ENCODE measurements at regions not wholly inside any gene's neighbourhood (a gene's known extent, or its start where the extent isn't known, plus 50 kb on each side); places are given as distances from the start of the nearest gene placed in this dataset.

GRCh38 chr12:83808591-83808990 lies 1104.0 kb downstream of the SLC6A15 start:
- Histone ChIP-seq H3K36me3 (no peaks in the 10 kb centered on the region), H3K27me3 (no peaks in the 10 kb centered on the region), H3K4me3 (no peak overlapping the region), H3K27ac (no peak overlapping the region), H3K9me3 (replicated peaks) (no peaks in the 10 kb centered on the region), H3K4me1 (no peaks in the 10 kb centered on the region)
- DNase-seq: no peak

- H3K36me3 ChIP-seq: no peaks in the 10 kb centered on the region
- H3K9me3 ChIP-seq (replicated peaks): no peaks in the 10 kb centered on the region
- H3K27ac ChIP-seq: no peak overlapping the region
- no peak overlapping the region for H3K4me3 ChIP-seq
- no peak for DNase-seq
- H3K4me1 ChIP-seq: no peaks in the 10 kb centered on the region
- no peaks in the 10 kb centered on the region for H3K27me3 ChIP-seq
Observed at GRCh38 chr12:83807871-83808270, 1104.7 kb downstream of the SLC6A15 start.

GRCh38 chr12:83805873-83806272 lies 1106.7 kb downstream of the SLC6A15 start:
- H3K36me3 ChIP-seq: no peaks in the 10 kb centered on the region
- no peaks in the 10 kb centered on the region for H3K4me1 ChIP-seq
- no peak for DNase-seq
- H3K9me3 ChIP-seq (replicated peaks): no peaks in the 10 kb centered on the region
- no peak overlapping the region for H3K4me3 ChIP-seq
- no peak overlapping the region for H3K27ac ChIP-seq
- no peaks in the 10 kb centered on the region for H3K27me3 ChIP-seq

- no peak overlapping the region for H3K27ac ChIP-seq
- no peaks in the 10 kb centered on the region for H3K4me1 ChIP-seq
- H3K9me3 ChIP-seq (replicated peaks): no peaks in the 10 kb centered on the region
- H3K36me3 ChIP-seq: no peaks in the 10 kb centered on the region
- H3K27me3 ChIP-seq: no peaks in the 10 kb centered on the region
- no peak for DNase-seq
- no peak overlapping the region for H3K4me3 ChIP-seq
Observed at GRCh38 chr12:83805156-83805772, 1107.3 kb downstream of the SLC6A15 start.

GRCh38 chr12:83801972-83802371 lies 1110.6 kb downstream of the SLC6A15 start:
- Histone ChIP-seq H3K27me3 (no peaks in the 10 kb centered on the region), H3K27ac (no peak overlapping the region), H3K4me1 (no peaks in the 10 kb centered on the region), H3K36me3 (no peaks in the 10 kb centered on the region), H3K4me3 (no peak overlapping the region), H3K9me3 (replicated peaks) (no peaks in the 10 kb centered on the region)
- DNase-seq: no peak

GRCh38 chr12:83800022-83800421 lies 1112.6 kb downstream of the SLC6A15 start:
- Histone ChIP-seq H3K27me3 (no peaks in the 10 kb centered on the region), H3K4me3 (no peak overlapping the region)
- DNase-seq: no peak

GRCh38 chr12:83796531-83796930 lies 1109.8 kb downstream of the TMTC2 start:
- H3K27ac ChIP-seq: no peak overlapping the region
- no peak overlapping the region for H3K4me3 ChIP-seq
- no peaks in the 10 kb centered on the region for H3K27me3 ChIP-seq
- no peak for DNase-seq
- no peaks in the 10 kb centered on the region for H3K4me1 ChIP-seq
- H3K36me3 ChIP-seq: no peaks in the 10 kb centered on the region
- no peaks in the 10 kb centered on the region for H3K9me3 ChIP-seq (replicated peaks)

More at GRCh38 chr12:83800022-83800421, 1112.6 kb downstream of the SLC6A15 start:
- no peak overlapping the region for H3K27ac ChIP-seq
- no peaks in the 10 kb centered on the region for H3K9me3 ChIP-seq (replicated peaks)
- no peaks in the 10 kb centered on the region for H3K36me3 ChIP-seq
- H3K4me1 ChIP-seq: no peaks in the 10 kb centered on the region

- DNase-seq: no peak
- no peak overlapping the region for H3K4me3 ChIP-seq
- H3K9me3 ChIP-seq (replicated peaks): no peaks in the 10 kb centered on the region
- no peaks in the 10 kb centered on the region for H3K36me3 ChIP-seq
- no peaks in the 10 kb centered on the region for H3K27me3 ChIP-seq
- no peaks in the 10 kb centered on the region for H3K4me1 ChIP-seq
- no peak overlapping the region for H3K27ac ChIP-seq
Observed at GRCh38 chr12:83793616-83794015, 1106.9 kb downstream of the TMTC2 start.

GRCh38 chr12:83784298-83784890 lies 1097.7 kb downstream of the TMTC2 start:
- no peak for DNase-seq
- H3K27ac ChIP-seq: no peak overlapping the region
- H3K27me3 ChIP-seq: no peaks in the 10 kb centered on the region
- H3K9me3 ChIP-seq (replicated peaks): no peaks in the 10 kb centered on the region
- no peaks in the 10 kb centered on the region for H3K4me1 ChIP-seq
- no peaks in the 10 kb centered on the region for H3K36me3 ChIP-seq
- no peak overlapping the region for H3K4me3 ChIP-seq

GRCh38 chr12:83779526-83779925 lies 1092.8 kb downstream of the TMTC2 start:
- DNase-seq: no peak
- H3K27me3 ChIP-seq: no peaks in the 10 kb centered on the region
- no peak overlapping the region for H3K27ac ChIP-seq
- H3K4me1 ChIP-seq: no peaks in the 10 kb centered on the region
- H3K36me3 ChIP-seq: no peaks in the 10 kb centered on the region
- no peaks in the 10 kb centered on the region for H3K9me3 ChIP-seq (replicated peaks)
- H3K4me3 ChIP-seq: no peak overlapping the region

- Histone ChIP-seq H3K4me1 (no peaks in the 10 kb centered on the region), H3K27me3 (no peaks in the 10 kb centered on the region), H3K9me3 (replicated peaks) (no peaks in the 10 kb centered on the region), H3K27ac (no peak overlapping the region), H3K4me3 (no peak overlapping the region), H3K36me3 (no peaks in the 10 kb centered on the region)
- no peak for DNase-seq
Observed at GRCh38 chr12:83769151-83769550, 1082.4 kb downstream of the TMTC2 start.

GRCh38 chr12:83767723-83768122 lies 1081.0 kb downstream of the TMTC2 start:
- H3K36me3 ChIP-seq: no peaks in the 10 kb centered on the region
- no peaks in the 10 kb centered on the region for H3K9me3 ChIP-seq (replicated peaks)
- H3K27me3 ChIP-seq: no peaks in the 10 kb centered on the region
- no peak overlapping the region for H3K27ac ChIP-seq
- H3K4me3 ChIP-seq: no peak overlapping the region
- DNase-seq: no peak
- no peaks in the 10 kb centered on the region for H3K4me1 ChIP-seq

GRCh38 chr12:83763425-83763824 lies 1076.7 kb downstream of the TMTC2 start:
- Histone ChIP-seq H3K27ac (no peak overlapping the region), H3K27me3 (no peaks in the 10 kb centered on the region), H3K9me3 (replicated peaks) (no peaks in the 10 kb centered on the region), H3K4me3 (no peak overlapping the region), H3K4me1 (no peaks in the 10 kb centered on the region), H3K36me3 (no peaks in the 10 kb centered on the region)
- DNase-seq: no peak

- DNase-seq: no peak
- H3K27me3 ChIP-seq: no peaks in the 10 kb centered on the region
- no peak overlapping the region for H3K4me3 ChIP-seq
- no peak overlapping the region for H3K27ac ChIP-seq
- no peaks in the 10 kb centered on the region for H3K9me3 ChIP-seq (replicated peaks)
- H3K36me3 ChIP-seq: no peaks in the 10 kb centered on the region
- H3K4me1 ChIP-seq: no peaks in the 10 kb centered on the region
Observed at GRCh38 chr12:83759906-83760305, 1073.2 kb downstream of the TMTC2 start.

- no peak overlapping the region for H3K27ac ChIP-seq
- DNase-seq: no peak
- no peaks in the 10 kb centered on the region for H3K9me3 ChIP-seq (replicated peaks)
Observed at GRCh38 chr12:83758888-83759631, 1072.4 kb downstream of the TMTC2 start.

More at GRCh38 chr12:83758888-83759631, 1072.4 kb downstream of the TMTC2 start:
- Histone ChIP-seq H3K4me1 (no peaks in the 10 kb centered on the region), H3K4me3 (no peak overlapping the region), H3K27me3 (no peaks in the 10 kb centered on the region), H3K36me3 (no peaks in the 10 kb centered on the region)
